Activated T-helper 2 cell treated with anti-CD3 and anti-CD28 coated beads, Interferon-gamma antibody, Interleukin-2, Interleukin-4, amounts not matched to agents 10 μg/mL and 5 μg/mL and 100 μg/mL, durations not matched to agents 14 hours and 24 hours and 36 hours (primary cell): ENCODE measurements at regions not wholly inside any gene's neighbourhood (a gene's known extent, or its start where the extent isn't known, plus 50 kb on each side); places are given as distances from the start of the nearest gene placed in this dataset.
"Not testable (repeated sequence)": the region's sequence is repeated elsewhere in the genome, so short reads cannot be mapped to it uniquely, and the experiment has no call there.

Source experiments
- DNase-seq: peaks from one replicate; pipeline ENCODE4 v3.0.0; 2021; ENCODE audit warnings: low spot score
- H3K27ac Mint-ChIP-seq: one replicate; pipeline ENCODE4 v1.8.0; 2021; ENCODE audit warnings: mixed read lengths
- H3K27me3 Mint-ChIP-seq: one replicate; pipeline ENCODE4 v1.8.0; 2021; ENCODE audit warnings: low read depth, mixed read lengths
- H3K36me3 Mint-ChIP-seq: one replicate; pipeline ENCODE4 v1.8.0; 2021; ENCODE audit warnings: low read depth, mixed read lengths
- H3K4me1 Mint-ChIP-seq: one replicate; pipeline ENCODE4 v1.8.0; 2021; ENCODE audit warnings: low read depth, mixed read lengths
- H3K4me3 Mint-ChIP-seq: one replicate; pipeline ENCODE4 v1.8.0; 2021; ENCODE audit warnings: low read depth, mild to moderate bottlenecking, moderate library complexity, mixed read lengths
- H3K9me3 Mint-ChIP-seq: one replicate; pipeline ENCODE4 v1.8.0; 2021; ENCODE audit warnings: mixed read lengths
- intact Hi-C: fragments of 100-400 bp; cut with micrococcal nuclease; formaldehyde crosslinking; loops from one replicate; pipeline ENCODE4 v1.15.1; 2023

- no peaks in the 10 kb centered on the region for H3K4me1 Mint-ChIP-seq
- no peaks in the 10 kb centered on the region for H3K9me3 Mint-ChIP-seq
- DNase-seq = no peak
- H3K36me3 Mint-ChIP-seq = no peaks in the 10 kb centered on the region
- intact Hi-C loops = no loop called here
- H3K27me3 Mint-ChIP-seq = no peaks in the 10 kb centered on the region
- no peak overlapping the region for H3K27ac Mint-ChIP-seq
- H3K4me3 Mint-ChIP-seq = no peak overlapping the region
These were observed 453.0 kb upstream of the DPH6 start for GRCh38 chr15:35998663-35999602.

GRCh38 chr15:36004891-36005490 is 459.0 kb upstream of the DPH6 start:
- H3K4me1 Mint-ChIP-seq = no peaks in the 10 kb centered on the region
- intact Hi-C loops = no loop called here
- no peak for DNase-seq
- no peak overlapping the region for H3K4me3 Mint-ChIP-seq
- peaks cover 2% of the 10 kb centered on the region for H3K9me3 Mint-ChIP-seq
- no peaks in the 10 kb centered on the region for H3K27me3 Mint-ChIP-seq
- no peaks in the 10 kb centered on the region for H3K36me3 Mint-ChIP-seq
- no peak overlapping the region for H3K27ac Mint-ChIP-seq

GRCh38 chr15:36005542-36005941 is 459.6 kb upstream of the DPH6 start:
- Mint-ChIP-seq H3K4me3 (no peak overlapping the region), H3K27ac (no peak overlapping the region), H3K27me3 (no peaks in the 10 kb centered on the region), H3K9me3 (peaks cover 2% of the 10 kb centered on the region), H3K4me1 (no peaks in the 10 kb centered on the region), H3K36me3 (no peaks in the 10 kb centered on the region)
- DNase-seq = no peak
- intact Hi-C loops = no loop called here

- no peak for DNase-seq
- H3K4me3 Mint-ChIP-seq = no peak overlapping the region
- intact Hi-C loops = no loop called here
- H3K36me3 Mint-ChIP-seq = no peaks in the 10 kb centered on the region
- H3K27me3 Mint-ChIP-seq = no peaks in the 10 kb centered on the region
- H3K4me1 Mint-ChIP-seq = no peaks in the 10 kb centered on the region
- H3K9me3 Mint-ChIP-seq = peaks cover 2% of the 10 kb centered on the region
- no peak overlapping the region for H3K27ac Mint-ChIP-seq
These were observed 461.7 kb upstream of the DPH6 start for GRCh38 chr15:36007699-36008098.

GRCh38 chr15:36008719-36009118 is 462.8 kb upstream of the DPH6 start:
- intact Hi-C loops = no loop called here
- Mint-ChIP-seq H3K4me1 (no peaks in the 10 kb centered on the region), H3K9me3 (peaks cover 8% of the 10 kb centered on the region), H3K27ac (no peak overlapping the region), H3K27me3 (no peaks in the 10 kb centered on the region), H3K4me3 (no peak overlapping the region), H3K36me3 (no peaks in the 10 kb centered on the region)
- no peak for DNase-seq

- intact Hi-C loops = no loop called here
- no peak for DNase-seq
- no peaks in the 10 kb centered on the region for H3K4me1 Mint-ChIP-seq
- H3K27ac Mint-ChIP-seq = no peak overlapping the region
- H3K27me3 Mint-ChIP-seq = no peaks in the 10 kb centered on the region
- H3K9me3 Mint-ChIP-seq = no peaks in the 10 kb centered on the region
- H3K36me3 Mint-ChIP-seq = no peaks in the 10 kb centered on the region
- no peak overlapping the region for H3K4me3 Mint-ChIP-seq
These were observed 478.2 kb upstream of the DPH6 start for GRCh38 chr15:36024031-36024688.

GRCh38 chr15:36026627-36027283 is 480.8 kb upstream of the DPH6 start:
- Mint-ChIP-seq H3K9me3 (no peaks in the 10 kb centered on the region), H3K4me3 (no peak overlapping the region), H3K36me3 (no peaks in the 10 kb centered on the region), H3K27me3 (no peaks in the 10 kb centered on the region), H3K27ac (no peak overlapping the region), H3K4me1 (no peaks in the 10 kb centered on the region)
- no peak for DNase-seq
- intact Hi-C loops = no loop called here

GRCh38 chr15:36029606-36030210 is 483.7 kb upstream of the DPH6 start:
- Mint-ChIP-seq H3K27me3 (no peaks in the 10 kb centered on the region), H3K36me3 (no peaks in the 10 kb centered on the region)
- no peak for DNase-seq

GRCh38 chr15:36039996-36040572 is 494.1 kb upstream of the DPH6 start:
- Mint-ChIP-seq H3K9me3 (peaks cover 25% of the 10 kb centered on the region), H3K4me1 (no peaks in the 10 kb centered on the region), H3K27ac (no peak overlapping the region), H3K4me3 (no peak overlapping the region), H3K27me3 (no peaks in the 10 kb centered on the region), H3K36me3 (no peaks in the 10 kb centered on the region)
- no peak for DNase-seq
- intact Hi-C loops = no loop called here

More at GRCh38 chr15:36029606-36030210, 483.7 kb upstream of the DPH6 start:
- Mint-ChIP-seq H3K27ac (no peak overlapping the region), H3K4me1 (no peaks in the 10 kb centered on the region), H3K4me3 (no peak overlapping the region), H3K9me3 (peaks cover 11% of the 10 kb centered on the region)
- intact Hi-C loops = no loop called here

- H3K27me3 Mint-ChIP-seq, H3K4me3 Mint-ChIP-seq, DNase-seq, H3K4me1 Mint-ChIP-seq, H3K36me3 Mint-ChIP-seq, H3K27ac Mint-ChIP-seq, intact Hi-C loops: not testable (repeated sequence)
- peaks cover 32% of the 10 kb centered on the region for H3K9me3 Mint-ChIP-seq
These were observed 501.2 kb upstream of the DPH6 start for GRCh38 chr15:36047018-36047716.

GRCh38 chr15:36050899-36051298 is 504.9 kb upstream of the DPH6 start:
- Mint-ChIP-seq H3K27ac (no peak overlapping the region), H3K27me3 (no peaks in the 10 kb centered on the region), H3K36me3 (no peaks in the 10 kb centered on the region), H3K4me3 (no peak overlapping the region), H3K4me1 (no peaks in the 10 kb centered on the region), H3K9me3 (peaks cover 17% of the 10 kb centered on the region)
- intact Hi-C loops = no loop called here
- no peak for DNase-seq

GRCh38 chr15:36052641-36053040 is 506.7 kb upstream of the DPH6 start:
- H3K4me3 Mint-ChIP-seq, H3K27me3 Mint-ChIP-seq, H3K27ac Mint-ChIP-seq, H3K4me1 Mint-ChIP-seq, DNase-seq, intact Hi-C loops, H3K36me3 Mint-ChIP-seq, H3K9me3 Mint-ChIP-seq: not testable (repeated sequence)
